ENCODE measurements at regions not wholly inside any gene's neighbourhood (a gene's known extent, or its start where the extent isn't known, plus 50 kb on each side); places are given as distances from the start of the nearest gene placed in this dataset.

GRCh38 chr11:109089144-109089543, 332.8 kb upstream of the C11orf87 start:
- no peak for TF ChIP-seq CTCF (IDR thresholded peaks at IDR 0.05; ENCODE audit: unreplicated experiment)
- no peaks in the 10 kb centered on the region for H3K27me3 Mint-ChIP-seq
- no peak for DNase-seq (ENCODE audit: low spot score, unreplicated experiment)

GRCh38 chr11:109093354-109093753, 328.6 kb upstream of the C11orf87 start:
- H3K36me3 Mint-ChIP-seq (ENCODE audit: insufficient read depth): no peaks in the 10 kb centered on the region
- TF ChIP-seq CTCF (IDR thresholded peaks at IDR 0.05; ENCODE audit: unreplicated experiment): no peak
- H3K27ac Mint-ChIP-seq: no peak overlapping the region
- no peaks in the 10 kb centered on the region for H3K27me3 Mint-ChIP-seq
- no peaks in the 10 kb centered on the region for H3K4me1 Mint-ChIP-seq (ENCODE audit: low read depth)
- DNase-seq (ENCODE audit: low spot score, unreplicated experiment): no peak
- H3K4me3 Mint-ChIP-seq (ENCODE audit: low read depth): no peak overlapping the region
- H3K9me3 Mint-ChIP-seq (ENCODE audit: low read depth): no peaks in the 10 kb centered on the region

More at GRCh38 chr11:109089144-109089543, 332.8 kb upstream of the C11orf87 start:
- H3K4me1 Mint-ChIP-seq (ENCODE audit: low read depth): no peaks in the 10 kb centered on the region
- H3K4me3 Mint-ChIP-seq (ENCODE audit: low read depth): no peak overlapping the region
- H3K27ac Mint-ChIP-seq: no peak overlapping the region
- H3K36me3 Mint-ChIP-seq (ENCODE audit: insufficient read depth): no peaks in the 10 kb centered on the region
- no peaks in the 10 kb centered on the region for H3K9me3 Mint-ChIP-seq (ENCODE audit: low read depth)

- no peaks in the 10 kb centered on the region for H3K27me3 Mint-ChIP-seq
- H3K36me3 Mint-ChIP-seq (ENCODE audit: insufficient read depth): no peaks in the 10 kb centered on the region
- H3K4me3 Mint-ChIP-seq (ENCODE audit: low read depth): no peak overlapping the region
- no peaks in the 10 kb centered on the region for H3K4me1 Mint-ChIP-seq (ENCODE audit: low read depth)
- no peak for TF ChIP-seq CTCF (IDR thresholded peaks at IDR 0.05; ENCODE audit: unreplicated experiment)
- no peak for DNase-seq (ENCODE audit: low spot score, unreplicated experiment)
- no peaks in the 10 kb centered on the region for H3K9me3 Mint-ChIP-seq (ENCODE audit: low read depth)
- no peak overlapping the region for H3K27ac Mint-ChIP-seq
These were observed 325.7 kb upstream of the C11orf87 start for GRCh38 chr11:109096266-109096665.

DNA sequence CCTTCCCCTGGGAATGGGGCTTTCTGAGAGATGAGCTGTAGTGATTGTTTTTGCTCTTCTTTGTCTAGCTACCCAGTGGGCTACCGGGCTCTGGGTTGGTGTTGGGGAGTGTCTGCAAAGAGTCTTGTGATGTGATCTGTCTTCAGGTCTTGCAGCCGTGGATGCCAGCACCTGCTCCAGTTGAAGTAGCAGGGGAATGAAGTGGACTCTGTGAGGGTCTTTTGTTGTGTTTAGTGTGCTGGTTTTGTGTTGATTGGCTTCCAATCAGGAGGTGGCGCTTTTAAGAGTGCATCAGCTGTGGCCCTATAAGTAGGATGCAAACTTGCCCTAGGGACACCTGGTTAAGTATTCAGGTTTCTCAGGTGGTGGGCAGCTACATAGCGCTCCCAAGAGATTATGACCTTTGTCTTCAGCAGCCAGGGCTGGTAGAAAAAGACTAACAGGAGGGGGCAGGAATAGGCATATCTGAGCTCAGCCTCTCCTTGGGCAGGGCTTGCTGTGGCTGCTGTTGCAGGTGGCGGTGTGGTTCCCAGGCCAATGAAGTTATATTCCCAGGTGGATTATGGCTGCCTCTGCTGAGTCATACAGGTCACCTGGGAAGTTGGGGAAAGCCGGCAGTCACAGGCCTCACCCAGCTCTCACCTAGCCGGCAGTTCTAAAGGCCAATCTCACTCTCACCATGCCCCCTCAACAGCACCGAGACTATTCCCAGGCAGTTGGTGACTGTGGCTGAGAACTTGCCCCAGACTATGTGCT, 315.7 kb upstream of the C11orf87 start:
- Mint-ChIP-seq H3K4me1 (ENCODE audit: low read depth) (peaks cover 6% of the 10 kb centered on the region), H3K4me3 (ENCODE audit: low read depth) (no peak overlapping the region), H3K27ac (no peak overlapping the region), H3K9me3 (ENCODE audit: low read depth) (peaks cover 3% of the 10 kb centered on the region), H3K27me3 (no peaks in the 10 kb centered on the region), H3K36me3 (ENCODE audit: insufficient read depth) (no peaks in the 10 kb centered on the region)
- no peak for TF ChIP-seq CTCF (IDR thresholded peaks at IDR 0.05; ENCODE audit: unreplicated experiment)
- DNase-seq (ENCODE audit: low spot score, unreplicated experiment): no peak

DNA sequence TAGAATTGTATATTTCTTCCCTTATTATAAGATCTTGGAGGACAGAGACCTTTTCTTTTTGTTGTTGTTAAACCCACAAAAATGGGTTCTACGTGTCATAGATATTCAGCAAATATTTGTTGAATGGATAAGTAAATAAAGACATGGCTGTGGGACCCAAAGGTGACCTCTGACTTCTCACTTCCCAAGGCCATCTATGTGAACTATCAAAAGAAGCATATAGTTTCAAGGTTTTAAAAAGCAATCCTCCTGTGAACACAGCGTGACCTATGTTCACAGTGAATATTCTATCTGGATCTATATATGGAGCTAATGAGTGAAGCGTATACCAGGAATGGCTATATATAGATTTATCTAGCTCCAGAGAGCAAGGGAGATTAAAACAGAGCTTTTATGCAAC, 312.8 kb upstream of the C11orf87 start:
- peaks cover 16% of the 10 kb centered on the region for H3K4me1 Mint-ChIP-seq (ENCODE audit: low read depth)
- peaks cover 3% of the 10 kb centered on the region for H3K27me3 Mint-ChIP-seq
- no peak overlapping the region for H3K4me3 Mint-ChIP-seq (ENCODE audit: low read depth)
- no peaks in the 10 kb centered on the region for H3K36me3 Mint-ChIP-seq (ENCODE audit: insufficient read depth)
- H3K27ac Mint-ChIP-seq: no peak overlapping the region
- no peak for DNase-seq (ENCODE audit: low spot score, unreplicated experiment)
- TF ChIP-seq CTCF (IDR thresholded peaks at IDR 0.05; ENCODE audit: unreplicated experiment): no peak
- H3K9me3 Mint-ChIP-seq (ENCODE audit: low read depth): no peaks in the 10 kb centered on the region

Measured in progenitor cell of endocrine pancreas (in vitro differentiated cells).